B cell (primary cell): ENCODE measurements at regions not wholly inside any gene's neighbourhood (a gene's known extent, or its start where the extent isn't known, plus 50 kb on each side); places are given as distances from the start of the nearest gene placed in this dataset.

Source experiments
- ATAC-seq: fragments of 200-7000 bp; cut with Tn5 transposase; one replicate; pipeline ENCODE4 v1.10.0; 2021; ENCODE audit warnings: low read depth, mild to moderate bottlenecking, moderate number of reproducible peaks, moderate library complexity
- CTCF ChIA-PET: fragments of 350-600 bp; sonication (Branson Sonifier 250); formaldehyde crosslinking; loops from one replicate; lab custom pipeline; 2021; ENCODE audit warnings: antibody characterized with exemption, inconsistent platforms; lab: Charles Lee
- POLR2A ChIA-PET: fragments of 350-600 bp; sonication (Branson Sonifier 250); formaldehyde crosslinking; loops from one replicate; lab custom pipeline; 2021; ENCODE audit warnings: antibody characterized with exemption; lab: Charles Lee
- DNase-seq: peaks from one replicate; pipeline ENCODE4 v3.0.0; 2013
- H2AFZ ChIP-seq: 2 replicates; pipeline ENCODE4 v1.6.1; 2012; ENCODE audit warnings: mild to moderate bottlenecking, low read depth, low read length; ENCODE audit not compliant: insufficient read depth, poor library complexity, severe bottlenecking
- H3K27ac ChIP-seq, 2 donors: 1 replicate in 1 of 2; 2 replicates in 1 of 2; pipeline ENCODE4 v1.5.1; 2012 to 2013; ENCODE audit warnings: low read length in 2 of 2, mild to moderate bottlenecking in 2 of 2, moderate library complexity in 1 of 2
- H3K27me3 ChIP-seq, 4 experiments: fragments of 200-600 bp in 1 of 4; sonication (generic) in 1 of 4; replicated peaks in 1 of 4; 1 replicate in 2 of 4; 2 replicates in 2 of 4; pipeline versions ENCODE4 v1.6.1 to v1.7.0; 2013 to 2016; ENCODE audit warnings: low read length in 3 of 4, mild to moderate bottlenecking in 2 of 4, mixed read lengths in 1 of 4, moderate library complexity in 1 of 4; ENCODE audit not compliant: insufficient read depth in 4 of 4, control insufficient read depth in 3 of 4; ENCODE audit errors: control extremely low read depth in 1 of 4
- H3K36me3 ChIP-seq, 2 experiments: replicated peaks in 1 of 2; 1 replicate in 1 of 2; 2 replicates in 1 of 2; pipeline versions ENCODE4 v1.6.1 to v1.7.1; 2013; ENCODE audit warnings: low read length in 1 of 2; ENCODE audit not compliant: insufficient read depth in 2 of 2, control insufficient read depth in 1 of 2; ENCODE audit errors: control extremely low read depth in 1 of 2, extremely low read depth in 1 of 2
- H3K4me1 ChIP-seq, 2 donors: fragments of 200-600 bp in 1 of 2; sonication (generic) in 1 of 2; 1 replicate in 1 of 2; 2 replicates in 1 of 2; pipeline versions ENCODE4 v1.5.1 to v1.6.1; 2013 to 2017; ENCODE audit warnings: low read length in 2 of 2; ENCODE audit not compliant: control insufficient read depth in 2 of 2, insufficient read depth in 2 of 2
- H3K4me2 ChIP-seq: replicated peaks from 2 replicates; pipeline ENCODE3; 2012; ENCODE audit warnings: mild to moderate bottlenecking, low read depth, low read length; ENCODE audit not compliant: poor library complexity, severe bottlenecking
- H3K4me3 ChIP-seq, 5 experiments: fragments of 200-600 bp in 1 of 5; sonication (generic) in 1 of 5; 1 replicate in 3 of 5; 2 replicates in 2 of 5; pipeline versions ENCODE4 v1.5.1 to v1.7.0; 2011 to 2016; ENCODE audit warnings: low read length in 4 of 5, mild to moderate bottlenecking in 4 of 5, low read depth in 2 of 5, control low read depth in 1 of 5, moderate library complexity in 1 of 5; ENCODE audit not compliant: insufficient read depth in 1 of 5; ENCODE audit errors: control extremely low read depth in 1 of 5, extremely low read depth in 1 of 5
- H3K79me2 ChIP-seq: fragments of 200-600 bp; sonication (generic); one replicate; pipeline ENCODE4 v1.6.0; 2016; ENCODE audit warnings: low read length; ENCODE audit not compliant: control insufficient read depth, insufficient read depth
- H3K9ac ChIP-seq: fragments of 200-600 bp; sonication (generic); 2 replicates; pipeline ENCODE4 v1.6.1; 2017; ENCODE audit warnings: mild to moderate bottlenecking, low read length, moderate library complexity
- H3K9me3 ChIP-seq, 3 donors: one replicate each; pipeline versions ENCODE4 v1.6.1 to v1.7.1; 2013; ENCODE audit warnings: low read length in 2 of 3; ENCODE audit not compliant: control insufficient read depth in 2 of 3, insufficient read depth in 1 of 3; ENCODE audit errors: control extremely low read depth in 1 of 3
- H4K20me1 ChIP-seq: 2 replicates; pipeline ENCODE4 v1.6.0; 2012; ENCODE audit warnings: mild to moderate bottlenecking, low read length; ENCODE audit not compliant: insufficient read depth, control insufficient read depth, poor library complexity, severe bottlenecking
- H3K27ac Mint-ChIP-seq: one replicate; pipeline ENCODE4 v1.8.0; 2021; ENCODE audit warnings: mixed read lengths
- H3K27me3 Mint-ChIP-seq: one replicate; pipeline ENCODE4 v1.8.0; 2021; ENCODE audit warnings: mixed read lengths
- H3K4me1 Mint-ChIP-seq: one replicate; pipeline ENCODE4 v1.8.0; 2021; ENCODE audit warnings: mixed read lengths
- H3K4me3 Mint-ChIP-seq: one replicate; pipeline ENCODE4 v1.8.0; 2021; ENCODE audit warnings: mixed read lengths
- H3K9me3 Mint-ChIP-seq: one replicate; pipeline ENCODE4 v1.8.0; 2022; ENCODE audit warnings: mixed read lengths; ENCODE audit not compliant: insufficient read depth
- CTCF ChIP-seq: fragments of 200-600 bp; IDR thresholded peaks from one replicate; pipeline ENCODE4 v1.8.0; 2022; ENCODE audit warnings: antibody characterized with exemption, mild to moderate bottlenecking
- EZH2 ChIP-seq: IDR thresholded peaks from 2 replicates; pipeline ENCODE4 v1.6.1; 2012; ENCODE audit warnings: borderline replicate concordance, low read depth, mild to moderate bottlenecking, moderate library complexity, low read length; ENCODE audit not compliant: insufficient read depth, poor library complexity, severe bottlenecking
- WGBS: methylation state at CpG from one replicate; pipeline ENCODE4 v1.1.5; 2013; ENCODE audit warnings: missing lambda C conversion rate; ENCODE audit not compliant: insufficient coverage; 5-methylcytosine and 5-hydroxymethylcytosine counted together
- intact Hi-C: fragments of 100-400 bp; cut with micrococcal nuclease; formaldehyde crosslinking; loops from one replicate; pipeline ENCODE4 v1.10.0; 2022

GRCh38 chr15:97473627-97474026 lies 486.9 kb upstream of the ARRDC4 start:
- ChIA-PET CTCF (no interaction called here), POLR2A (no interaction called here)
- TF ChIP-seq EZH2 (no peak), CTCF (no peak)
- Mint-ChIP-seq H3K27me3 (no peaks in the 10 kb centered on the region), H3K4me1 (no peaks in the 10 kb centered on the region), H3K4me3 (no peak overlapping the region), H3K9me3 (no peaks in the 10 kb centered on the region), H3K27ac (no peak overlapping the region)
- Histone ChIP-seq H4K20me1 (no peaks in the 10 kb centered on the region), H3K36me3 (no peaks in the 10 kb centered on the region), H3K4me2 (no peak overlapping the region), H3K4me1 (no peaks in the 10 kb centered on the region), H3K27me3 (no peaks in the 10 kb centered on the region), H3K79me2 (no peaks in the 10 kb centered on the region), H3K4me3 (no peak overlapping the region), H3K9ac (no peak overlapping the region), H3K9me3 (no peaks in the 10 kb centered on the region), H2AFZ (no peak overlapping the region), H3K27ac (no peak overlapping the region)
- ATAC-seq (no peak), DNase-seq (no peak)
- 63% methylated on average over 1 of the region's 1 CpG for WGBS
- intact Hi-C loops = loop anchor here (2.0 kb wide), 1 partner anchor 63 kb away; no protein-coding TSS in a partner anchor

- DNase-seq (no peak), ATAC-seq (no peak)
- intact Hi-C loops = no loop called here
- Mint-ChIP-seq H3K9me3 (peaks cover 3% of the 10 kb centered on the region), H3K27me3 (no peaks in the 10 kb centered on the region), H3K4me3 (no peak overlapping the region), H3K27ac (no peak overlapping the region), H3K4me1 (no peaks in the 10 kb centered on the region)
- Histone ChIP-seq H2AFZ (no peak overlapping the region), H3K4me1 (no peaks in the 10 kb centered on the region), H3K79me2 (no peaks in the 10 kb centered on the region), H3K9ac (no peak overlapping the region), H3K9me3 (peaks cover 0 to 3% (median 1%) of the 10 kb centered on the region in 3 donors), H3K27ac (no peak overlapping the region), H3K4me2 (no peak overlapping the region), H3K36me3 (no peaks in the 10 kb centered on the region), H3K27me3 (no peaks in the 10 kb centered on the region), H4K20me1 (no peaks in the 10 kb centered on the region), H3K4me3 (no peak overlapping the region)
- no CpG with 5 or more reads among the region's 3 CpGs for WGBS
- TF ChIP-seq EZH2 (no peak), CTCF (no peak)
- POLR2A ChIA-PET = no interaction called here
- CTCF ChIA-PET = no interaction called here
Observed at GRCh38 chr15:97479957-97480356, 480.5 kb upstream of the ARRDC4 start.
